ENCODE measurements at regions not wholly inside any gene's neighbourhood (a gene's known extent, or its start where the extent isn't known, plus 50 kb on each side); places are given as distances from the start of the nearest gene placed in this dataset.

DNA sequence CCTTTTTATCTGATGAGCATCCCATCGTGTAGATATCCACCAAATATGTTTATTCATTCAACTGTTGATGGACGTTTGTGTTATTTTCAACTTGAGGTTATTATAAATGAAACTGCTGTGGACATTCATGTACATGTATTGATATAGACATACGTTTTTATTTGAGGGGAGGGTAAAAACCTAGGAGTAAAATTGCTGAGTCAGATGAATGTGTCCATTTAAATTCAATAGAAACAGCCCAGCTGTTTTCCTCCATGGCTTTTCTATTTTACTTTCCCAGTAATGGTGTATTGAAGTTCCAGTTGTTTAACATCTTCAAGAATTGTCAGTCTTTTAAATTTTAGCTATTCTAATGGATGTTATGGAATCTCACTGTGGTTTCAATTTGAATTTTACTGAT, 348.7 kb upstream of the GALNTL6 start:
- Histone ChIP-seq H3K36me3 (no peaks in the 10 kb centered on the region), H3K4me3 (no peak overlapping the region), H3K27ac (no peak overlapping the region), H3K27me3 (no peaks in the 10 kb centered on the region), H3K4me1 (no peaks in the 10 kb centered on the region), H3K9me3 (peaks cover 0 to under 1% of the 10 kb centered on the region in 2 donors)
- no peak for DNase-seq (ENCODE audit: low spot score in 2 of 2)
- intact Hi-C loops (cut with DNase I; ENCODE audit: low total_unique reads) = no loop called here
- TF ChIP-seq, protein P1, sequence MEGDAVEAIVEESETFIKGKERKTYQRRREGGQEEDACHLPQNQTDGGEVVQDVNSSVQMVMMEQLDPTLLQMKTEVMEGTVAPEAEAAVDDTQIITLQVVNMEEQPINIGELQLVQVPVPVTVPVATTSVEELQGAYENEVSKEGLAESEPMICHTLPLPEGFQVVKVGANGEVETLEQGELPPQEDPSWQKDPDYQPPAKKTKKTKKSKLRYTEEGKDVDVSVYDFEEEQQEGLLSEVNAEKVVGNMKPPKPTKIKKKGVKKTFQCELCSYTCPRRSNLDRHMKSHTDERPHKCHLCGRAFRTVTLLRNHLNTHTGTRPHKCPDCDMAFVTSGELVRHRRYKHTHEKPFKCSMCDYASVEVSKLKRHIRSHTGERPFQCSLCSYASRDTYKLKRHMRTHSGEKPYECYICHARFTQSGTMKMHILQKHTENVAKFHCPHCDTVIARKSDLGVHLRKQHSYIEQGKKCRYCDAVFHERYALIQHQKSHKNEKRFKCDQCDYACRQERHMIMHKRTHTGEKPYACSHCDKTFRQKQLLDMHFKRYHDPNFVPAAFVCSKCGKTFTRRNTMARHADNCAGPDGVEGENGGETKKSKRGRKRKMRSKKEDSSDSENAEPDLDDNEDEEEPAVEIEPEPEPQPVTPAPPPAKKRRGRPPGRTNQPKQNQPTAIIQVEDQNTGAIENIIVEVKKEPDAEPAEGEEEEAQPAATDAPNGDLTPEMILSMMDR (IDR thresholded peaks at IDR 0.05) = no peak
- no peak for TF ChIP-seq POLR2AphosphoS5 (IDR thresholded peaks at IDR 0.05)
- no peak for TF ChIP-seq POLR2A (IDR thresholded peaks at IDR 0.05)

DNA sequence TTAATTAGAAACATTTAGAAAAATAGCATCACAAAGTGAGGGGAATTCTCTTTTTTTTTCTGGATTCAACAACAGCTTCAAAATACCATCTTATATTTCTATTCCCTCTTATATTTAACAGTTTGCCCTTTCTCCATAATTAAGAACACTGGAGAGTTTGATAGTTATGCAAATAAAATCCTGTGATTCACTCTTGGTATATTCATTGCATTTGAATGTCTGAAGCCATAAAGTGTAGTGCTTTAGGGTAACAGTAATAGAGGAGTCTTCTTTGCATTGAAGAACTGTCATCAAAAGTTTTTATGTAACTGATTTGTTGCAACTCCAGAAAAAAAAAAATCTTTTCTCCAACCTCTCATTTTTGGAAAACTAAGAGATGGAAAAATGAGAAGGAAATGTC, 352.0 kb upstream of the GALNTL6 start:
- H3K9me3 ChIP-seq = peaks cover 0 to 13% of the 10 kb centered on the region in 2 donors
- H3K4me1 ChIP-seq = no peaks in the 10 kb centered on the region
- no peak for DNase-seq (ENCODE audit: low spot score in 2 of 2)
- TF ChIP-seq, protein P1 (IDR thresholded peaks at IDR 0.05) = no peak
- no peak for TF ChIP-seq POLR2AphosphoS5 (IDR thresholded peaks at IDR 0.05)
- TF ChIP-seq POLR2A (IDR thresholded peaks at IDR 0.05) = no peak
- intact Hi-C loops (cut with DNase I; ENCODE audit: low total_unique reads) = no loop called here
- H3K4me3 ChIP-seq = no peak overlapping the region
- H3K27ac ChIP-seq = no peak overlapping the region
- H3K27me3 ChIP-seq = no peaks in the 10 kb centered on the region
- no peaks in the 10 kb centered on the region for H3K36me3 ChIP-seq

DNA sequence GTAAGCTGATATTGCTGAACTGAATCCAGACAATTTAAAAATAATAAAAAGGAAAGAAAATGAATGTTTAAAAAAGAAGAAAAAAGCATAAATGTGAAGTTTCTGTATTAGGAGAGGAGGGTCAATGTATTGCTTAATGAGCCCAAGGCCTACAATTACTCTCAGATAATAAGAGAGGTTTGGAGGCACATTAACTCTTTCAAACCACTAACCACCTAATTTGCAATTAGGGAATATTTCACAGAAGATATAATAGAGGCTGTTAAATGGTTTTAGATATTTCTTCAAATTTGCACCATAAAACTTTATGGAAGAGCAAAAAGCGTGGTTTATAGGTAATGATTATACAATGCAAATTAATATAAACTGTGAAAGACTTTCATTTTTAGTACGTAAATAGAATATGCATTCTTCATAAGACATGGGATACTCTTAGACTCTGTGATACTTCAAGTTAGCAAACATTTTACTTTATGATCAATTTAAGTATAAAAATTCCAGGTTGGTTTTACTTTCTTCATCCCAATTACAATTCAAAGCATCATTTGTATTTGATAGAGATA, 364.2 kb upstream of the GALNTL6 start:
- intact Hi-C loops (cut with DNase I; ENCODE audit: low total_unique reads) = no loop called here
- no peak for DNase-seq (ENCODE audit: low spot score in 2 of 2)

DNA sequence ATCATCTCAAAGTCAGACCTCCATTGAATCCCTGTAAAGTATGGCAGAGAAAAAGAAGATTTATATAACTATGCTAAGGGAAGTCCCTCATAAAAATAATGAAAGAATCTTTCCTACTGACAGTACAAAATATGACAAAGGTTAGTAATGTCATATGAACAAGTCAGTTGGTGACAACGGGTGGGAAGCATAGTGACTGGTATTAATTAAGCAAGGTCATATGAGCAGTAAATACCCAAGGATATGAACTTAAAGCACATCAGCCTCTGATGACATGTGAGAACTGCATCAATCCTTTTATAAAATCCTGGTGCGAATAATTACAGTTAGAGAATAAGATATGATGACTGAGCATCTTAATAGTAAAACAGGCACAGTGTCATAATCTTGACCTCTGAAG, 364.8 kb upstream of the GALNTL6 start:
- intact Hi-C loops (cut with DNase I; ENCODE audit: low total_unique reads) = no loop called here
- Histone ChIP-seq H3K27ac (no peak overlapping the region), H3K36me3 (no peaks in the 10 kb centered on the region), H3K9me3 (no peaks in the 10 kb centered on the region), H3K4me1 (no peaks in the 10 kb centered on the region), H3K4me3 (no peak overlapping the region), H3K27me3 (no peaks in the 10 kb centered on the region)
- DNase-seq (ENCODE audit: low spot score in 2 of 2) = no peak
- no peak for TF ChIP-seq POLR2A (IDR thresholded peaks at IDR 0.05)
- TF ChIP-seq, protein P1 (IDR thresholded peaks at IDR 0.05) = no peak
- TF ChIP-seq POLR2AphosphoS5 (IDR thresholded peaks at IDR 0.05) = no peak

More for the DNA sequence above, 364.2 kb upstream of the GALNTL6 start:
- Histone ChIP-seq H3K4me1 (no peaks in the 10 kb centered on the region), H3K36me3 (no peaks in the 10 kb centered on the region), H3K9me3 (no peaks in the 10 kb centered on the region), H3K27me3 (no peaks in the 10 kb centered on the region), H3K27ac (no peak overlapping the region), H3K4me3 (no peak overlapping the region)
- TF ChIP-seq POLR2A (IDR thresholded peaks at IDR 0.05) (no peak), POLR2AphosphoS5 (IDR thresholded peaks at IDR 0.05) (no peak)
- TF ChIP-seq, protein P1 (IDR thresholded peaks at IDR 0.05) = no peak

DNA sequence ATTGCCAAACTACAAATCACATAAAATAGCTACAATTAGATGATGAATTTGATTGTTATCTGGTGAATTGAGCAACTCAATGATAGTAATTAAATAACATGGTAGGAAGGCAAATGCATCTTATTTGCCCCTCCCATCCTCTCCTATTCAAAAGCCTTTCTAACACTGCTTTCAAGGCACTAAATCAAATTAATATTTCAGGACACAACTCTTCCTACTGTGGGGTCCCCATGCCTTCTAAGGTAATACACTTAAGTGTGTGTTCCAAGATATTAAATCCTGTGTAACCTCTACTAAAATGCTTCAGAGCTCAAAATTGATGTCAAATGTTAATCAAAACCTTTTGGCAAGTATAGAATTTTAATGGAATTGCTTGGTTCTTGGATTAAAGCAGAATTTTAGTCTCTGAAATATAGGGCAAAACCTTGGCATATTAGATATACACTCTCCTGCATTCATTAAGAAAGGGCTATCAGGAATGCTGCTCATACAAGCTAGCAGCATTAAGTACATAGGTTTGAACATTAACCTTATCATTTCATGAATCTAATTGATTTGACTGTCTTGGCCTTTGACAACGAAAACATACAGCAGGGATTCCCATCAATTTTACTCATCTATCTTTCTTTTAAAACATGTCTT, 371.8 kb upstream of the GALNTL6 start:
- Histone ChIP-seq H3K4me3 (no peak overlapping the region), H3K27me3 (no peaks in the 10 kb centered on the region)
- no peak for TF ChIP-seq POLR2AphosphoS5 (IDR thresholded peaks at IDR 0.05)

More for the DNA sequence above, 371.8 kb upstream of the GALNTL6 start:
- H3K4me1 ChIP-seq = no peaks in the 10 kb centered on the region
- DNase-seq (ENCODE audit: low spot score in 2 of 2) = no peak
- intact Hi-C loops (cut with DNase I; ENCODE audit: low total_unique reads) = no loop called here
- H3K9me3 ChIP-seq = no peaks in the 10 kb centered on the region
- no peak overlapping the region for H3K27ac ChIP-seq
- no peaks in the 10 kb centered on the region for H3K36me3 ChIP-seq

All from breast epithelium (tissue), 4 donors.